Vagina (tissue), 2 donors: ENCODE measurements at regions not wholly inside any gene's neighbourhood (a gene's known extent, or its start where the extent isn't known, plus 50 kb on each side); places are given as distances from the start of the nearest gene placed in this dataset.

Source experiments
- DNase-seq, 2 donors: peaks; one replicate each; pipeline ENCODE4 v3.0.0-alpha.2; 2017; ENCODE audit errors: extremely low spot score in 2 of 2
- H3K27ac ChIP-seq: fragments of 200-600 bp; sonication (generic); one replicate; pipeline ENCODE4 v1.5.1; 2019
- H3K27me3 ChIP-seq: fragments of 200-600 bp; sonication (generic); one replicate; pipeline ENCODE4 v1.5.1; 2019
- H3K36me3 ChIP-seq, 2 donors: fragments of 200-600 bp; sonication (generic); one replicate each; pipeline ENCODE4 v1.5.1; 2017 to 2019
- H3K4me1 ChIP-seq: fragments of 200-600 bp; sonication (generic); one replicate; pipeline ENCODE4 v1.5.1; 2019
- H3K4me3 ChIP-seq, 2 donors: fragments of 200-600 bp; sonication (generic); 1 replicate in 1 of 2; 2 replicates in 1 of 2; pipeline ENCODE4 v1.5.1; 2016 to 2019
- H3K9me3 ChIP-seq: fragments of 200-600 bp; sonication (generic); one replicate; pipeline ENCODE4 v1.5.1; 2019
- CTCF ChIP-seq, 3 experiments: fragments of 450-650 bp in 2 of 3; fragments of 200-600 bp in 1 of 3; sonication (generic) in 1 of 3; IDR thresholded peaks; one replicate each; pipeline ENCODE4 v1.5.1; 2017 to 2019; ENCODE audit warnings: antibody characterized with exemption in 3 of 3, mild to moderate bottlenecking in 2 of 3, moderate library complexity in 2 of 3
- POLR2A ChIP-seq, 2 donors: fragments of 450-650 bp; IDR thresholded peaks; one replicate each; pipeline ENCODE4 v1.6.1; 2017; ENCODE audit warnings: antibody characterized with exemption in 2 of 2, mild to moderate bottlenecking in 2 of 2, moderate library complexity in 2 of 2
- POLR2AphosphoS5 ChIP-seq, 2 donors: sonication (generic); formaldehyde crosslinking; IDR thresholded peaks; one replicate each; pipeline ENCODE4 v1.9.0; 2017; ENCODE audit warnings: antibody characterized with exemption in 2 of 2, mild to moderate bottlenecking in 2 of 2, low read depth in 1 of 2; ENCODE audit not compliant: insufficient read depth in 1 of 2
- intact Hi-C: fragments of 100-400 bp; cut with DNase I; formaldehyde crosslinking; loops from one replicate; pipeline ENCODE4 v1.15.1; 2023

GRCh38 chr1:5227114-5227513, 572.7 kb downstream of the AJAP1 start:
- Histone ChIP-seq H3K27me3 (no peaks in the 10 kb centered on the region), H3K4me3 (no peak overlapping the region), H3K4me1 (no peaks in the 10 kb centered on the region), H3K27ac (no peak overlapping the region), H3K36me3 (no peaks in the 10 kb centered on the region), H3K9me3 (no peaks in the 10 kb centered on the region)
- no peak for DNase-seq
- TF ChIP-seq POLR2AphosphoS5 (IDR thresholded peaks at IDR 0.05; ENCODE audit: insufficient read depth in 1 of 2, low read depth in 1 of 2) (no peak), POLR2A (IDR thresholded peaks at IDR 0.05) (no peak), CTCF (IDR thresholded peaks at IDR 0.05) (no peak)
- intact Hi-C loops: no loop called here

GRCh38 chr1:5225707-5226704, 571.6 kb downstream of the AJAP1 start:
- no peaks in the 10 kb centered on the region for H3K4me1 ChIP-seq
- DNase-seq: no peak
- no peak overlapping the region for H3K4me3 ChIP-seq
- H3K36me3 ChIP-seq: no peaks in the 10 kb centered on the region
- no peaks in the 10 kb centered on the region for H3K27me3 ChIP-seq
- H3K9me3 ChIP-seq: no peaks in the 10 kb centered on the region
- intact Hi-C loops: no loop called here
- TF ChIP-seq CTCF (IDR thresholded peaks at IDR 0.05) (no peak), POLR2AphosphoS5 (IDR thresholded peaks at IDR 0.05; ENCODE audit: insufficient read depth in 1 of 2, low read depth in 1 of 2) (no peak), POLR2A (IDR thresholded peaks at IDR 0.05) (no peak)
- no peak overlapping the region for H3K27ac ChIP-seq

- H3K4me1 ChIP-seq: no peaks in the 10 kb centered on the region
- intact Hi-C loops: no loop called here
- H3K27me3 ChIP-seq: no peaks in the 10 kb centered on the region
- no peak for TF ChIP-seq POLR2A (IDR thresholded peaks at IDR 0.05)
- no peak for TF ChIP-seq CTCF (IDR thresholded peaks at IDR 0.05)
- TF ChIP-seq POLR2AphosphoS5 (IDR thresholded peaks at IDR 0.05; ENCODE audit: insufficient read depth in 1 of 2, low read depth in 1 of 2): no peak
- H3K27ac ChIP-seq: no peak overlapping the region
- no peaks in the 10 kb centered on the region for H3K9me3 ChIP-seq
- no peaks in the 10 kb centered on the region for H3K36me3 ChIP-seq
- no peak for DNase-seq
- H3K4me3 ChIP-seq: no peak overlapping the region
Observed at GRCh38 chr1:5223206-5223605, 568.8 kb downstream of the AJAP1 start.

GRCh38 chr1:5222626-5223025, 568.2 kb downstream of the AJAP1 start:
- Histone ChIP-seq H3K36me3 (no peaks in the 10 kb centered on the region), H3K9me3 (no peaks in the 10 kb centered on the region), H3K4me3 (no peak overlapping the region), H3K27ac (no peak overlapping the region), H3K27me3 (no peaks in the 10 kb centered on the region), H3K4me1 (no peaks in the 10 kb centered on the region)
- DNase-seq: no peak
- TF ChIP-seq CTCF (IDR thresholded peaks at IDR 0.05) (no peak), POLR2AphosphoS5 (IDR thresholded peaks at IDR 0.05; ENCODE audit: insufficient read depth in 1 of 2, low read depth in 1 of 2) (no peak), POLR2A (IDR thresholded peaks at IDR 0.05) (no peak)
- intact Hi-C loops: no loop called here

GRCh38 chr1:5221451-5221850, 567.0 kb downstream of the AJAP1 start:
- Histone ChIP-seq H3K27ac (no peak overlapping the region), H3K9me3 (no peaks in the 10 kb centered on the region), H3K4me1 (no peaks in the 10 kb centered on the region), H3K36me3 (no peaks in the 10 kb centered on the region), H3K27me3 (no peaks in the 10 kb centered on the region), H3K4me3 (no peak overlapping the region)
- DNase-seq: no peak
- intact Hi-C loops: no loop called here
- TF ChIP-seq CTCF (IDR thresholded peaks at IDR 0.05) (no peak), POLR2A (IDR thresholded peaks at IDR 0.05) (no peak), POLR2AphosphoS5 (IDR thresholded peaks at IDR 0.05; ENCODE audit: insufficient read depth in 1 of 2, low read depth in 1 of 2) (no peak)
